Neural progenitor cell (in vitro differentiated cells): ENCODE measurements at regions not wholly inside any gene's neighbourhood (a gene's known extent, or its start where the extent isn't known, plus 50 kb on each side); places are given as distances from the start of the nearest gene placed in this dataset.

Experiments
- CTCF ChIP-seq: fragments of 200-600 bp; sonication (generic); IDR thresholded peaks from 2 replicates; pipeline ENCODE4 v1.5.1; 2017; ENCODE audit warnings: antibody characterized with exemption, mild to moderate bottlenecking
- EZH2 ChIP-seq: fragments of 200-600 bp; sonication (generic); IDR thresholded peaks from 2 replicates; pipeline ENCODE4 v1.6.1; 2017; ENCODE audit warnings: antibody characterized with exemption, mild to moderate bottlenecking, moderate library complexity
- EZH2phosphoT487 ChIP-seq: fragments of 200-600 bp; sonication (generic); IDR thresholded peaks from 2 replicates; pipeline ENCODE4 v1.6.1; 2017; ENCODE audit warnings: antibody characterized with exemption

- TF ChIP-seq CTCF = no peak
- no peak for TF ChIP-seq EZH2
- TF ChIP-seq EZH2phosphoT487 = no peak
Measured at GRCh38 chr12:95402096-95402495, 71.9 kb upstream of the METAP2 start.
